Natural killer cell treated with Interleukin-12 subunit alpha and Interleukin-12 subunit beta and Interleukin-15 and Interleukin-18, amount 100 ng/mL, for 72 hours (primary cell): ENCODE measurements at regions not wholly inside any gene's neighbourhood (a gene's known extent, or its start where the extent isn't known, plus 50 kb on each side); places are given as distances from the start of the nearest gene placed in this dataset.

Experiments
- ATAC-seq, 2 donors: fragments of 150-1000 bp; cut with Tn5 transposase in 1 of 2; sonication (Bioruptor Pico), chemical (Tn5 transposase) in 1 of 2; 2 replicates each; pipeline ENCODE4 v1.10.0; 2021
- DNase-seq: peaks from one replicate; pipeline ENCODE4 v3.0.0; 2022; ENCODE audit warnings: low spot score
- H3K27ac Mint-ChIP-seq, 2 donors: 1 replicate in 1 of 2; 2 replicates in 1 of 2; pipeline ENCODE4 v1.8.0; 2022; ENCODE audit warnings: mixed read lengths in 2 of 2, mild to moderate bottlenecking in 1 of 2, moderate library complexity in 1 of 2
- H3K27me3 Mint-ChIP-seq, 2 donors: 1 replicate in 1 of 2; 2 replicates in 1 of 2; pipeline ENCODE4 v1.8.0; 2022; ENCODE audit warnings: mixed read lengths in 2 of 2
- H3K36me3 Mint-ChIP-seq: one replicate; pipeline ENCODE4 v1.8.0; 2022; ENCODE audit warnings: mixed read lengths
- H3K4me1 Mint-ChIP-seq, 2 donors: 1 replicate in 1 of 2; 2 replicates in 1 of 2; pipeline ENCODE4 v1.8.0; 2022; ENCODE audit warnings: low read depth in 2 of 2, mixed read lengths in 2 of 2, mild to moderate bottlenecking in 1 of 2
- H3K4me3 Mint-ChIP-seq: one replicate; pipeline ENCODE4 v1.8.0; 2022; ENCODE audit warnings: mixed read lengths
- H3K9me3 Mint-ChIP-seq: 2 replicates; pipeline ENCODE4 v1.8.0; 2022; ENCODE audit warnings: mixed read lengths

- Mint-ChIP-seq H3K27me3 (peaks cover 0 to 7% of the 10 kb centered on the region in 2 donors), H3K4me1 (no peaks in the 10 kb centered on the region), H3K27ac (no peak overlapping the region), H3K36me3 (no peaks in the 10 kb centered on the region), H3K4me3 (no peak overlapping the region), H3K9me3 (no peaks in the 10 kb centered on the region)
- DNase-seq (no peak), ATAC-seq (no peak)
These were observed 50.0 kb upstream of the COL5A1 start for GRCh38 chr9:134591573-134591981.
